HEK293T (cell line): ENCODE measurements at regions not wholly inside any gene's neighbourhood (a gene's known extent, or its start where the extent isn't known, plus 50 kb on each side); places are given as distances from the start of the nearest gene placed in this dataset.

Source experiments
- CTCF ChIA-PET: fragments of 350-600 bp; formaldehyde crosslinking; extraction: SDS; loops from one replicate; lab custom pipeline; 2021; ENCODE audit warnings: antibody characterized with exemption, inconsistent platforms; lab: Yijun Ruan, JAX
- POLR2A ChIA-PET: fragments of 350-600 bp; formaldehyde crosslinking; extraction: SDS; loops from one replicate; lab custom pipeline; 2020; ENCODE audit warnings: antibody characterized with exemption, inconsistent platforms; lab: Yijun Ruan, JAX
- DNase-seq: peaks from one replicate; pipeline ENCODE4 v3.0.0; 2012; ENCODE audit warnings: mixed read lengths; ENCODE audit errors: extremely low spot score
- ARNT ChIP-seq: fragments of 450-650 bp; IDR thresholded peaks from 2 replicates; pipeline ENCODE4 v1.6.1; 2017; ENCODE audit warnings: mild to moderate bottlenecking
- BHLHE40 ChIP-seq: fragments of 450-650 bp; IDR thresholded peaks from 2 replicates; pipeline ENCODE4 v1.6.1; 2016; ENCODE audit warnings: mild to moderate bottlenecking, moderate library complexity, borderline replicate concordance
- CTBP1 ChIP-seq: fragments of 450-650 bp; IDR thresholded peaks from 2 replicates; pipeline ENCODE4 v1.6.1; 2016; ENCODE audit warnings: borderline replicate concordance
- ELF4 ChIP-seq: fragments of 450-650 bp; IDR thresholded peaks from 2 replicates; pipeline ENCODE4 v1.6.1; 2017; ENCODE audit warnings: antibody characterized with exemption
- FOXA1 ChIP-seq: fragments of 450-650 bp; IDR thresholded peaks from 2 replicates; pipeline ENCODE4 v1.6.1; 2016; ENCODE audit warnings: mild to moderate bottlenecking
- FOXK2 ChIP-seq: fragments of 450-650 bp; IDR thresholded peaks from 2 replicates; pipeline ENCODE4 v1.6.1; 2016; ENCODE audit warnings: mild to moderate bottlenecking
- FOXM1 ChIP-seq: fragments of 450-650 bp; IDR thresholded peaks from 2 replicates; pipeline ENCODE4 v1.6.1; 2017; ENCODE audit warnings: mild to moderate bottlenecking, borderline replicate concordance
- HDGF ChIP-seq: fragments of 450-650 bp; IDR thresholded peaks from 2 replicates; pipeline ENCODE4 v1.6.1; 2017; ENCODE audit warnings: antibody characterized with exemption, borderline replicate concordance
- L3MBTL2 ChIP-seq: fragments of 450-650 bp; conservative IDR thresholded peaks from 2 replicates; pipeline ENCODE4 v1.6.1; 2016; ENCODE audit warnings: mild to moderate bottlenecking
- LEF1 ChIP-seq: fragments of 450-650 bp; IDR thresholded peaks from 2 replicates; pipeline ENCODE4 v1.6.1; 2017; ENCODE audit warnings: mild to moderate bottlenecking, borderline replicate concordance
- NFRKB ChIP-seq: fragments of 450-650 bp; IDR thresholded peaks from 2 replicates; pipeline ENCODE4 v1.6.1; 2016; ENCODE audit warnings: mild to moderate bottlenecking, moderate library complexity
- PKNOX1 ChIP-seq: fragments of 450-650 bp; IDR thresholded peaks from 2 replicates; pipeline ENCODE4 v1.6.1; 2016
- SP1 ChIP-seq: fragments of 450-650 bp; IDR thresholded peaks from 2 replicates; pipeline ENCODE4 v1.6.1; 2017
- SUZ12 ChIP-seq: fragments of 450-650 bp; IDR thresholded peaks from 2 replicates; pipeline ENCODE4 v1.6.1; 2016; ENCODE audit warnings: mild to moderate bottlenecking
- TARDBP ChIP-seq: fragments of 450-650 bp; IDR thresholded peaks from 2 replicates; pipeline ENCODE4 v1.6.1; 2016
- ZNF384 ChIP-seq: fragments of 450-650 bp; IDR thresholded peaks from 2 replicates; pipeline ENCODE4 v1.6.1; 2016

- POLR2A ChIA-PET = no interaction called here
- CTCF ChIA-PET = no interaction called here
- TF ChIP-seq BHLHE40 (no peak), TARDBP (no peak), NFRKB (no peak), HDGF (no peak), L3MBTL2 (no peak), FOXA1 (no peak), SP1 (no peak), FOXK2 (no peak), LEF1 (no peak), ARNT (no peak), ELF4 (no peak), CTBP1 (no peak), SUZ12 (no peak), PKNOX1 (no peak), FOXM1 (no peak), ZNF384 (no peak)
- no peak for DNase-seq
Observed at GRCh38 chr10:18735711-18736110, 76.5 kb downstream of the ARL5B start.

- ChIA-PET CTCF (no interaction called here), POLR2A (no interaction called here)
- no peak for DNase-seq
- no peak for TF ChIP-seq SUZ12
- TF ChIP-seq FOXK2 = no peak
- TF ChIP-seq ELF4 = no peak
- no peak for TF ChIP-seq FOXA1
- TF ChIP-seq TARDBP = no peak
- TF ChIP-seq NFRKB = no peak
- no peak for TF ChIP-seq BHLHE40
- TF ChIP-seq L3MBTL2 = no peak
- TF ChIP-seq ARNT = no peak
Observed at GRCh38 chr10:18737236-18737635, 78.0 kb downstream of the ARL5B start.

DNA sequence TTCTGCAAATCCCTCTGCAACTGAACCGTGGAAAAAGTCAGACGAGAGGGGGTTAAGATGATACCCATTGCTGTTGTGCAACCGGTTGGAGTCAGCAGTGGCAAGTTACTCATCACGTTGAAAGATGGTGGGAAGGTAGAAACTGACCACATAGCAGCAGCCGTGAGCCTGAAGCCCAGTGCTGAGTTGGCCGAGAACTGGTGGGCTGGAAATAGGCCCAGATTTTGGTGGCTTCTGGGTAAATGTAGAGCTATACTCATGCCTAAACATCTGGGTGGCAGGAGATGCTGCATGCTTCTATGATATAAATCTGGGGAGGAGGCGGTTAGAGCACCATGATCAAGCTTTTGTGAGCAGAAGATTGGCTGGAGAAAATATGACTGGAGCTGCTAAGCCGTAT is 78.6 kb downstream of the ARL5B start:
- CTCF ChIA-PET = no interaction called here
- no peak for DNase-seq

DNA sequence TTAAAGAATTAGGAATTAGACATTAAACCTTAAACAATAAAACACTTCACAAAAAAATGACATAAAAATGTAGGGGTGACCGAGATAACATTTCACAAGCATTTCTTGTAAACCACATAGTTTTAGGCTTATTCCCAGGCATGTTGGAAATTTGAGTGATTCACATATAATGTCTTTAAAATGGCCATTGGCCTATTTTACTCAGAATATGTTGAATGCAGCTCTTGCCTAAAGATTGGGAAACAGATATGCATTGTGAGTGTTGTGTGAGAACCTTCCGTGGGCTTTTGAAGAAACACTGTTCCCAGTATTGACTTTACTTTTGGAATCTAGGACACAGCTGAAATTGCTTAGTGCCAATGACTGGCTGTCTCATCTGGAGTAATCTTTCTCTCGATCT is 79.6 kb downstream of the ARL5B start:
- CTCF ChIA-PET = no interaction called here
- TF ChIP-seq LEF1 (no peak), FOXM1 (no peak), TARDBP (no peak)
- DNase-seq = no peak
- POLR2A ChIA-PET = no interaction called here

More for the DNA sequence above, 78.6 kb downstream of the ARL5B start:
- POLR2A ChIA-PET = no interaction called here
- TF ChIP-seq PKNOX1 (no peak), ARNT (no peak), L3MBTL2 (no peak), NFRKB (no peak), LEF1 (no peak), ZNF384 (no peak), FOXA1 (no peak), CTBP1 (no peak), TARDBP (no peak), FOXK2 (no peak), SUZ12 (no peak), BHLHE40 (no peak), ELF4 (no peak), FOXM1 (no peak), HDGF (no peak)

DNA sequence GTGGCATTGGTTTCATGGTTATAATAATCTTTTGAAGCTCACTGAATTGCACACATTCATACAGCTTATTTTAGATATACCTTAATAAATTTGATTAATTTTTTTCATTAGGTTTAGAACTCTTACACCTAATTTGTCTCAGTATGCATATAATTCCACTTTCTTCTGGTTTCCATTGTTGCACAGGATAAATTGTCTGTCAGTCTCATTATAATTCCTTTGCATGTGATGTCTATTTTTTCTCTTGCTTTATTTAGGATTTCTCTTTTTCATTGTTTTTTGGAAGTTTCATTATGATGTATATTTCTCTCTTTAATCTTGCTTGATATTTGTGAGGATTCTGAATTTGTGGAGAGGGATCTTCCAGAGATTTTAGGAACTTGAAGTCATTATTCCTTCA is 84.7 kb downstream of the ARL5B start:
- TF ChIP-seq PKNOX1 = no peak
- TF ChIP-seq HDGF = no peak
- TF ChIP-seq CTBP1 = no peak
- TF ChIP-seq SUZ12 = no peak
- no peak for TF ChIP-seq ARNT
- TF ChIP-seq LEF1 = no peak
- no peak for TF ChIP-seq FOXK2
- no peak for TF ChIP-seq NFRKB
- no peak for TF ChIP-seq BHLHE40
- no peak for TF ChIP-seq FOXM1
- no peak for TF ChIP-seq FOXA1
- TF ChIP-seq L3MBTL2 = no peak
- TF ChIP-seq TARDBP = no peak
- TF ChIP-seq ELF4 = no peak
- TF ChIP-seq ZNF384 = no peak
- no peak for TF ChIP-seq SP1
- POLR2A ChIA-PET = no interaction called here
- CTCF ChIA-PET = no interaction called here
- no peak for DNase-seq

- DNase-seq = no peak
- TF ChIP-seq ELF4 (no peak), TARDBP (no peak), L3MBTL2 (no peak), NFRKB (no peak), SP1 (no peak), ARNT (no peak), BHLHE40 (no peak), PKNOX1 (no peak), FOXM1 (no peak), HDGF (no peak), FOXK2 (no peak), CTBP1 (no peak), ZNF384 (no peak), LEF1 (no peak), SUZ12 (no peak), FOXA1 (no peak)
- ChIA-PET CTCF (no interaction called here), POLR2A (no interaction called here)
Observed at GRCh38 chr10:18753312-18753895, 94.2 kb downstream of the ARL5B start.
